ENCODE measurements at regions not wholly inside any gene's neighbourhood (a gene's known extent, or its start where the extent isn't known, plus 50 kb on each side); places are given as distances from the start of the nearest gene placed in this dataset.

GRCh38 chr13:79667771-79668170, 186.8 kb downstream of the NDFIP2 start:
- Histone ChIP-seq H3K36me3 (ENCODE audit: control insufficient read depth, insufficient read depth, low read length) (no peaks in the 10 kb centered on the region), H3K4me3 (ENCODE audit: low read depth, low read length) (no peak overlapping the region), H3K27me3 (ENCODE audit: control insufficient read depth, insufficient read depth, low read length) (no peaks in the 10 kb centered on the region)
- DNase-seq (ENCODE audit: low read depth), result no peak
- TF ChIP-seq, protein P1, sequence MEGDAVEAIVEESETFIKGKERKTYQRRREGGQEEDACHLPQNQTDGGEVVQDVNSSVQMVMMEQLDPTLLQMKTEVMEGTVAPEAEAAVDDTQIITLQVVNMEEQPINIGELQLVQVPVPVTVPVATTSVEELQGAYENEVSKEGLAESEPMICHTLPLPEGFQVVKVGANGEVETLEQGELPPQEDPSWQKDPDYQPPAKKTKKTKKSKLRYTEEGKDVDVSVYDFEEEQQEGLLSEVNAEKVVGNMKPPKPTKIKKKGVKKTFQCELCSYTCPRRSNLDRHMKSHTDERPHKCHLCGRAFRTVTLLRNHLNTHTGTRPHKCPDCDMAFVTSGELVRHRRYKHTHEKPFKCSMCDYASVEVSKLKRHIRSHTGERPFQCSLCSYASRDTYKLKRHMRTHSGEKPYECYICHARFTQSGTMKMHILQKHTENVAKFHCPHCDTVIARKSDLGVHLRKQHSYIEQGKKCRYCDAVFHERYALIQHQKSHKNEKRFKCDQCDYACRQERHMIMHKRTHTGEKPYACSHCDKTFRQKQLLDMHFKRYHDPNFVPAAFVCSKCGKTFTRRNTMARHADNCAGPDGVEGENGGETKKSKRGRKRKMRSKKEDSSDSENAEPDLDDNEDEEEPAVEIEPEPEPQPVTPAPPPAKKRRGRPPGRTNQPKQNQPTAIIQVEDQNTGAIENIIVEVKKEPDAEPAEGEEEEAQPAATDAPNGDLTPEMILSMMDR (IDR thresholded peaks at IDR 0.05; ENCODE audit: insufficient read depth, low read length, poor library complexity, severe bottlenecking), result no peak

- Histone ChIP-seq H3K4me3 (ENCODE audit: low read depth, low read length) (no peak overlapping the region), H3K36me3 (ENCODE audit: control insufficient read depth, insufficient read depth, low read length) (no peaks in the 10 kb centered on the region), H3K27me3 (ENCODE audit: control insufficient read depth, insufficient read depth, low read length) (no peaks in the 10 kb centered on the region)
- TF ChIP-seq, protein P1 (IDR thresholded peaks at IDR 0.05; ENCODE audit: insufficient read depth, low read length, poor library complexity, severe bottlenecking), result no peak
- no peak for DNase-seq (ENCODE audit: low read depth)
Measured at GRCh38 chr13:79663977-79664636, 183.2 kb downstream of the NDFIP2 start.

DNA sequence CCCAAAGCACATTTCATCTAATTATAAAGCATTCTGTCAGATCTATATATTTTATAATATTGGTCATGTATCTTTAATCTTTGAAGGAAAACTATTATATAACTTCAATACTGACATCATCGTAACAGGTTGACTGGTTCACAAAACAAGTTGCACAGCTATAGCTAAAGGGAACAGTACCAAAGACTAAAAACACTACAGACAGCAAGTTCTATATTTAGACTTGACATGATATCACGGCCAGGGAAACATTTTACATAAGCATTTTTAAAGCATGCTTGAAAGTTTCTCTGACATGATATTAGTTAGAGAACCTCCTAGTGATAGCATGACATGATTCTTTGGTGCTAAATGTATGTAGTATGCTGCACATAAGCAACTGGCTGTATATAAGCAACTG, 182.5 kb downstream of the NDFIP2 start:
- Histone ChIP-seq H3K27me3 (ENCODE audit: control insufficient read depth, insufficient read depth, low read length) (no peaks in the 10 kb centered on the region), H3K36me3 (ENCODE audit: control insufficient read depth, insufficient read depth, low read length) (no peaks in the 10 kb centered on the region), H3K4me3 (ENCODE audit: low read depth, low read length) (no peak overlapping the region)
- TF ChIP-seq, protein P1 (IDR thresholded peaks at IDR 0.05; ENCODE audit: insufficient read depth, low read length, poor library complexity, severe bottlenecking), result no peak
- no peak for DNase-seq (ENCODE audit: low read depth)

GRCh38 chr13:79662882-79663281, 181.9 kb downstream of the NDFIP2 start:
- DNase-seq (ENCODE audit: low read depth), result no peak
- Histone ChIP-seq H3K4me3 (ENCODE audit: low read depth, low read length) (no peak overlapping the region), H3K36me3 (ENCODE audit: control insufficient read depth, insufficient read depth, low read length) (no peaks in the 10 kb centered on the region), H3K27me3 (ENCODE audit: control insufficient read depth, insufficient read depth, low read length) (no peaks in the 10 kb centered on the region)
- TF ChIP-seq, protein P1 (IDR thresholded peaks at IDR 0.05; ENCODE audit: insufficient read depth, low read length, poor library complexity, severe bottlenecking), result no peak

DNA sequence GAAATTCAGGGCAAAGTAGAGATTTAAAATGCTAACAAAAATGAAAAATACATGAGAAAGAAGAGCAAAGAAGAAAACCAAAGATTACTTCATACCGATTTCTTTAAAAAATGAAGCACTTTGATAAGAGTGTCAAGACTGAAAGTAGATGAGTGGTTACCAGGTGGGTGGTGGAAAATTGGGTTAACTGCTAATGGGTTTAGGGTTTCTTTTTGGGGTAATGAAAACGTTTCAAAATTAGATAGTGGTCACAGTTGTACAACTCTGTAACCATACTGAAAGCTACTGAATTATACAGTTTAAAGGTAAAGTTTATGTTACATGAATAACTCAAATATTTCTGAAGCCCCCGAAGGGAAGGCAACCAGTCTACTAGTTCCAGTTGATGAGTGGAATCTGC, 179.4 kb downstream of the NDFIP2 start:
- TF ChIP-seq, protein P1 (IDR thresholded peaks at IDR 0.05; ENCODE audit: insufficient read depth, low read length, poor library complexity, severe bottlenecking), result no peak
- no peaks in the 10 kb centered on the region for H3K36me3 ChIP-seq (ENCODE audit: control insufficient read depth, insufficient read depth, low read length)
- H3K4me3 ChIP-seq (ENCODE audit: low read depth, low read length), result no peak overlapping the region
- H3K27me3 ChIP-seq (ENCODE audit: control insufficient read depth, insufficient read depth, low read length), result no peaks in the 10 kb centered on the region
- DNase-seq (ENCODE audit: low read depth), result no peak

GRCh38 chr13:79659121-79659521, 178.2 kb downstream of the NDFIP2 start:
- TF ChIP-seq, protein P1 (IDR thresholded peaks at IDR 0.05; ENCODE audit: insufficient read depth, low read length, poor library complexity, severe bottlenecking), result no peak
- Histone ChIP-seq H3K36me3 (ENCODE audit: control insufficient read depth, insufficient read depth, low read length) (no peaks in the 10 kb centered on the region), H3K27me3 (ENCODE audit: control insufficient read depth, insufficient read depth, low read length) (no peaks in the 10 kb centered on the region), H3K4me3 (ENCODE audit: low read depth, low read length) (no peak overlapping the region)
- no peak for DNase-seq (ENCODE audit: low read depth)
